HepG2 (cell line): ENCODE measurements at regions not wholly inside any gene's neighbourhood (a gene's known extent, or its start where the extent isn't known, plus 50 kb on each side); places are given as distances from the start of the nearest gene placed in this dataset.

ENCODE experiments used
- ATAC-seq: fragments of 200-7000 bp; cut with Tn5 transposase; 3 replicates; pipeline ENCODE4 v1.9.1; 2020; ENCODE audit warnings: mild to moderate bottlenecking, moderate library complexity
- BruUV-seq: library from RNA; stranded (reverse); fragments of 400-500 nt; replicated peaks from 2 replicates; lab custom pipeline; 2021; lab: Mats Ljungman, UMichigan
- CTCF ChIA-PET: fragments of 300-600 bp; formaldehyde crosslinking; extraction: SDS; loops from one replicate; lab custom pipeline; 2021; ENCODE audit warnings: low total read pairs, inconsistent platforms, low intra/inter-chr PET ratio; lab: Yijun Ruan, JAX
- POLR2A ChIA-PET: fragments of 350-600 bp; sonication (Branson Sonifier 250); formaldehyde crosslinking; loops from one replicate; lab custom pipeline; 2020; ENCODE audit warnings: antibody characterized with exemption, inconsistent platforms; lab: Yijun Ruan, JAX
- DNase-seq: peaks from one replicate; pipeline ENCODE4 v3.0.0-alpha.2; 2015; ENCODE audit warnings: low spot score
- FAIRE-seq: peaks from 3 replicates; lab custom pipeline; 2011; peaks lifted over from hg19 to GRCh38; lab: Jason Lieb, UNC
- H2AFZ ChIP-seq: one replicate; pipeline ENCODE4 v1.6.1; 2011; ENCODE audit warnings: low read length, inconsistent platforms
- H3K27ac ChIP-seq: fragments of 300-600 bp; 3 replicates; pipeline ENCODE4 v1.8.0; 2011; ENCODE audit warnings: mixed run types, mild to moderate bottlenecking, mixed read lengths, low read length, inconsistent platforms; ENCODE audit not compliant: insufficient read depth; ENCODE audit errors: extremely low read length
- H3K27me3 ChIP-seq, 2 experiments: fragments of 200-600 bp in 1 of 2; 2 replicates in 1 of 2; 3 replicates in 1 of 2; pipeline versions ENCODE4 v1.6.0 to v1.8.0; 2011; ENCODE audit warnings: low read length in 2 of 2, mild to moderate bottlenecking in 2 of 2, moderate library complexity in 2 of 2, inconsistent platforms in 1 of 2; ENCODE audit not compliant: insufficient read depth in 2 of 2, control insufficient read depth in 1 of 2
- H3K36me3 ChIP-seq, 2 experiments: fragments of 200-600 bp in 1 of 2; replicated peaks in 1 of 2; 2 replicates in 1 of 2; 3 replicates in 1 of 2; pipeline versions ENCODE4 v1.5.1 to v1.8.0; 2011; ENCODE audit warnings: low read length in 2 of 2, inconsistent platforms in 1 of 2; ENCODE audit not compliant: insufficient read depth in 2 of 2, control insufficient read depth in 1 of 2
- H3K4me1 ChIP-seq: 2 replicates; pipeline ENCODE4 v1.5.1; 2012; ENCODE audit warnings: low read length, inconsistent platforms; ENCODE audit not compliant: insufficient read depth
- H3K4me2 ChIP-seq: 2 replicates; pipeline ENCODE4 v1.6.0; 2011; ENCODE audit warnings: low read depth, low read length, inconsistent platforms
- H3K4me3 ChIP-seq, 3 experiments: fragments of 200-600 bp in 1 of 3; sonication (generic), shearing (Covaris generic) in 1 of 3; replicated peaks in 1 of 3; 2 replicates each; pipeline ENCODE4 v1.5.1; 2011 to 2016; ENCODE audit warnings: low read length in 3 of 3, inconsistent platforms in 2 of 3, low read depth in 2 of 3, mild to moderate bottlenecking in 2 of 3, control low read depth in 1 of 3, mixed read lengths in 1 of 3; ENCODE audit not compliant: insufficient read depth in 1 of 3
- H3K79me2 ChIP-seq: one replicate; pipeline ENCODE4 v1.6.1; 2011; ENCODE audit warnings: low read length, inconsistent platforms; ENCODE audit not compliant: insufficient read depth
- H3K9ac ChIP-seq: 2 replicates; pipeline ENCODE4 v1.6.0; 2011; ENCODE audit warnings: mild to moderate bottlenecking, low read depth, low read length, inconsistent platforms; ENCODE audit not compliant: insufficient read depth
- H3K9me3 ChIP-seq: 2 replicates; pipeline ENCODE4 v1.5.1; 2012; ENCODE audit warnings: mild to moderate bottlenecking, low read length
- H4K20me1 ChIP-seq: 2 replicates; pipeline ENCODE4 v1.6.0; 2011; ENCODE audit warnings: inconsistent platforms, mild to moderate bottlenecking, low read length, moderate library complexity; ENCODE audit not compliant: insufficient read depth
- ELF1 ChIP-seq: sonication (generic); formaldehyde crosslinking; IDR thresholded peaks from 2 replicates; pipeline ENCODE4 v1.4.0; 2020; ENCODE audit warnings: missing genetic modification reagents
- MED1 ChIP-seq: sonication (generic); formaldehyde crosslinking; IDR thresholded peaks from 2 replicates; pipeline ENCODE4 v1.4.0; 2020; ENCODE audit warnings: missing genetic modification reagents
- PRPF4 ChIP-seq: fragments of 200-400 bp; formaldehyde crosslinking; IDR thresholded peaks from 2 replicates; pipeline ENCODE4 v1.6.1; 2016; ENCODE audit warnings: low read length, low read depth; ENCODE audit not compliant: poor library complexity, severe bottlenecking
- SKI ChIP-seq: fragments of 450-650 bp; IDR thresholded peaks from one replicate; pipeline ENCODE4 v1.6.1; 2018; ENCODE audit warnings: mild to moderate bottlenecking; ENCODE audit not compliant: partially characterized antibody
- TOE1 ChIP-seq: sonication (generic); formaldehyde crosslinking; IDR thresholded peaks from 2 replicates; pipeline ENCODE4 v1.4.0; 2020; ENCODE audit warnings: mild to moderate bottlenecking, missing genetic modification reagents
- ZNF263 ChIP-seq: sonication (generic); formaldehyde crosslinking; IDR thresholded peaks from 2 replicates; pipeline ENCODE4 v1.4.0; 2020; ENCODE audit warnings: missing genetic modification reagents
- WGBS: methylation state at CpG from one replicate; pipeline ENCODE4 v1.1.6; 2017; ENCODE audit warnings: low lambda C conversion rate; 5-methylcytosine and 5-hydroxymethylcytosine counted together
- in situ Hi-C: cut with HindIII; loops from 2 replicates; pipeline ENCODE4 v1.10.0; 2017; ENCODE audit warnings: low pct_unique_long_range_greater_than_20kb; ENCODE audit not compliant: extremely low pct_ligation_motif_present
- intact Hi-C: fragments of 100-400 bp; cut with micrococcal nuclease; formaldehyde crosslinking; loops from one replicate; pipeline ENCODE4 v1.10.0; 2022; ENCODE audit not compliant: unreplicated experiment
- TF ChIP-seq, protein P1 (sequence below): sonication (generic); formaldehyde crosslinking; IDR thresholded peaks from 2 replicates; pipeline ENCODE4 v1.4.0; 2020; ENCODE audit warnings: missing genetic modification reagents
- TF ChIP-seq, protein P2 (sequence below): sonication (generic); formaldehyde crosslinking; IDR thresholded peaks from 2 replicates; pipeline ENCODE4 v1.5.0; 2020; ENCODE audit warnings: missing genetic modification reagents
- TF ChIP-seq, protein P3 (sequence below): sonication (generic); formaldehyde crosslinking; IDR thresholded peaks from 2 replicates; pipeline ENCODE4 v1.4.0; 2020; ENCODE audit warnings: missing genetic modification reagents
- TF ChIP-seq, protein P4 (sequence below): IDR thresholded peaks from 2 replicates; pipeline ENCODE4 v1.6.1; 2018; ENCODE audit warnings: missing genetic modification reagents

DNA sequence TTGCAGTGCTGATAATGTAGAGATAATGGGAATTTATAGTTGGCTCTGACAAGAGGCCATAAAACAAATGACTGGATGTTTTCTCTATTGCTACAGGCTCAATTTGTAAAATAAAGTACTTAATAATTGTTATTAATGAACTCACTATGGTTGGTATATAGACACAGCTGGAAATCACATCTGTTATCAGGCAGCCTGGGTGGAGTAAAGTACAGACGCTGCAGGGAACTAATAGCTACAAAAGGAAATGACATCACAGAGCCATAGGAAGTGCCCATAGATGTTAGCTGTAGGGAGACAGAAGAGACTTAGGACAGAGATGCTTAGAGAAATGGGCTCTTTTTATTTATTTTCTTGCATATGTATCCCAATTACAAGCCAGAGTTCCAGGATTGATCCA, 81.0 kb upstream of the SNX19 start (continued):
- TF ChIP-seq, protein P1, sequence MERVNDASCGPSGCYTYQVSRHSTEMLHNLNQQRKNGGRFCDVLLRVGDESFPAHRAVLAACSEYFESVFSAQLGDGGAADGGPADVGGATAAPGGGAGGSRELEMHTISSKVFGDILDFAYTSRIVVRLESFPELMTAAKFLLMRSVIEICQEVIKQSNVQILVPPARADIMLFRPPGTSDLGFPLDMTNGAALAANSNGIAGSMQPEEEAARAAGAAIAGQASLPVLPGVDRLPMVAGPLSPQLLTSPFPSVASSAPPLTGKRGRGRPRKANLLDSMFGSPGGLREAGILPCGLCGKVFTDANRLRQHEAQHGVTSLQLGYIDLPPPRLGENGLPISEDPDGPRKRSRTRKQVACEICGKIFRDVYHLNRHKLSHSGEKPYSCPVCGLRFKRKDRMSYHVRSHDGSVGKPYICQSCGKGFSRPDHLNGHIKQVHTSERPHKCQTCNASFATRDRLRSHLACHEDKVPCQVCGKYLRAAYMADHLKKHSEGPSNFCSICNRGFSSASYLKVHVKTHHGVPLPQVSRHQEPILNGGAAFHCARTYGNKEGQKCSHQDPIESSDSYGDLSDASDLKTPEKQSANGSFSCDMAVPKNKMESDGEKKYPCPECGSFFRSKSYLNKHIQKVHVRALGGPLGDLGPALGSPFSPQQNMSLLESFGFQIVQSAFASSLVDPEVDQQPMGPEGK (CRISPR knock-in tag) = no peak
- TF ChIP-seq, protein P2, sequence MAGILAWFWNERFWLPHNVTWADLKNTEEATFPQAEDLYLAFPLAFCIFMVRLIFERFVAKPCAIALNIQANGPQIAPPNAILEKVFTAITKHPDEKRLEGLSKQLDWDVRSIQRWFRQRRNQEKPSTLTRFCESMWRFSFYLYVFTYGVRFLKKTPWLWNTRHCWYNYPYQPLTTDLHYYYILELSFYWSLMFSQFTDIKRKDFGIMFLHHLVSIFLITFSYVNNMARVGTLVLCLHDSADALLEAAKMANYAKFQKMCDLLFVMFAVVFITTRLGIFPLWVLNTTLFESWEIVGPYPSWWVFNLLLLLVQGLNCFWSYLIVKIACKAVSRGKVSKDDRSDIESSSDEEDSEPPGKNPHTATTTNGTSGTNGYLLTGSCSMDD (CRISPR knock-in tag) = no peak
- TF ChIP-seq, protein P3, sequence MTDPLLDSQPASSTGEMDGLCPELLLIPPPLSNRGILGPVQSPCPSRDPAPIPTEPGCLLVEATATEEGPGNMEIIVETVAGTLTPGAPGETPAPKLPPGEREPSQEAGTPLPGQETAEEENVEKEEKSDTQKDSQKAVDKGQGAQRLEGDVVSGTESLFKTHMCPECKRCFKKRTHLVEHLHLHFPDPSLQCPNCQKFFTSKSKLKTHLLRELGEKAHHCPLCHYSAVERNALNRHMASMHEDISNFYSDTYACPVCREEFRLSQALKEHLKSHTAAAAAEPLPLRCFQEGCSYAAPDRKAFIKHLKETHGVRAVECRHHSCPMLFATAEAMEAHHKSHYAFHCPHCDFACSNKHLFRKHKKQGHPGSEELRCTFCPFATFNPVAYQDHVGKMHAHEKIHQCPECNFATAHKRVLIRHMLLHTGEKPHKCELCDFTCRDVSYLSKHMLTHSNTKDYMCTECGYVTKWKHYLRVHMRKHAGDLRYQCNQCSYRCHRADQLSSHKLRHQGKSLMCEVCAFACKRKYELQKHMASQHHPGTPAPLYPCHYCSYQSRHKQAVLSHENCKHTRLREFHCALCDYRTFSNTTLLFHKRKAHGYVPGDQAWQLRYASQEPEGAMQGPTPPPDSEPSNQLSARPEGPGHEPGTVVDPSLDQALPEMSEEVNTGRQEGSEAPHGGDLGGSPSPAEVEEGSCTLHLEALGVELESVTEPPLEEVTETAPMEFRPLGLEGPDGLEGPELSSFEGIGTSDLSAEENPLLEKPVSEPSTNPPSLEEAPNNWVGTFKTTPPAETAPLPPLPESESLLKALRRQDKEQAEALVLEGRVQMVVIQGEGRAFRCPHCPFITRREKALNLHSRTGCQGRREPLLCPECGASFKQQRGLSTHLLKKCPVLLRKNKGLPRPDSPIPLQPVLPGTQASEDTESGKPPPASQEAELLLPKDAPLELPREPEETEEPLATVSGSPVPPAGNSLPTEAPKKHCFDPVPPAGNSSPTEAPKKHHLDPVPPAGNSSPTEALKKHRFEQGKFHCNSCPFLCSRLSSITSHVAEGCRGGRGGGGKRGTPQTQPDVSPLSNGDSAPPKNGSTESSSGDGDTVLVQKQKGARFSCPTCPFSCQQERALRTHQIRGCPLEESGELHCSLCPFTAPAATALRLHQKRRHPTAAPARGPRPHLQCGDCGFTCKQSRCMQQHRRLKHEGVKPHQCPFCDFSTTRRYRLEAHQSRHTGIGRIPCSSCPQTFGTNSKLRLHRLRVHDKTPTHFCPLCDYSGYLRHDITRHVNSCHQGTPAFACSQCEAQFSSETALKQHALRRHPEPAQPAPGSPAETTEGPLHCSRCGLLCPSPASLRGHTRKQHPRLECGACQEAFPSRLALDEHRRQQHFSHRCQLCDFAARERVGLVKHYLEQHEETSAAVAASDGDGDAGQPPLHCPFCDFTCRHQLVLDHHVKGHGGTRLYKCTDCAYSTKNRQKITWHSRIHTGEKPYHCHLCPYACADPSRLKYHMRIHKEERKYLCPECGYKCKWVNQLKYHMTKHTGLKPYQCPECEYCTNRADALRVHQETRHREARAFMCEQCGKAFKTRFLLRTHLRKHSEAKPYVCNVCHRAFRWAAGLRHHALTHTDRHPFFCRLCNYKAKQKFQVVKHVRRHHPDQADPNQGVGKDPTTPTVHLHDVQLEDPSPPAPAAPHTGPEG = no peak

DNA sequence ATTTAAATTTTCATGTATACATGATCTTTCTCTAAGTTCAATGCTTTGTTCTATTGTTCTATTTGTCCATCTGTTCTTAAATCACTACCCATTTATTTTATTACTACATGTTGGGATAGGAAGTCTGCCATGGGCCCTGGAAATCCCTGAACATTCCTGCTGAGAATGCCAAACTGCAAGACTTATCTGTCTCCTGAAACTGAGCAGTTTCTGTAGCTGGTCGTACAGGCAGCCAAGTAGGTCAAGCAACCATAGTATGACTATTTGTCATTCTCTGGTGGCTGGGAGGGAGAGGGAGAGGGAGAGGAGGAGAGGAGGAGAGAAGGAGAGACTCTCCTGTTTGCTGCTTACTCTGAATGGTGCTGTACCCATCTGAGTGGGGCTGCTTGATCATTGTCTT, 82.8 kb upstream of the SNX19 start:
- intact Hi-C loops = no loop called here
- no TSS peak for BruUV-seq
- Histone ChIP-seq H2AFZ (no peak overlapping the region), H3K27me3 (no peaks in the 10 kb centered on the region; a peak in 1 of 5 replicates), H3K36me3 (no peaks in the 10 kb centered on the region), H3K79me2 (no peaks in the 10 kb centered on the region), H3K9me3 (no peaks in the 10 kb centered on the region), H3K4me3 (no peak overlapping the region), H3K4me1 (peaks cover 8% of the 10 kb centered on the region), H3K27ac (no peak overlapping the region), H3K9ac (no peak overlapping the region), H3K4me2 (no peak overlapping the region), H4K20me1 (no peaks in the 10 kb centered on the region)
- ATAC-seq (no peak), FAIRE-seq (no peak), DNase-seq (no peak)
- POLR2A ChIA-PET = no interaction called here
- in situ Hi-C loops = no loop called here
- CTCF ChIA-PET = no interaction called here
- WGBS = 0% methylated on average over 1 of the region's 1 CpG
- no peak for TF ChIP-seq PRPF4
- no peak for TF ChIP-seq ELF1 (CRISPR knock-in tag)
- TF ChIP-seq TOE1 (CRISPR knock-in tag) = no peak
- TF ChIP-seq SKI = no peak
- TF ChIP-seq ZNF263 = no peak
- TF ChIP-seq, protein P4, sequence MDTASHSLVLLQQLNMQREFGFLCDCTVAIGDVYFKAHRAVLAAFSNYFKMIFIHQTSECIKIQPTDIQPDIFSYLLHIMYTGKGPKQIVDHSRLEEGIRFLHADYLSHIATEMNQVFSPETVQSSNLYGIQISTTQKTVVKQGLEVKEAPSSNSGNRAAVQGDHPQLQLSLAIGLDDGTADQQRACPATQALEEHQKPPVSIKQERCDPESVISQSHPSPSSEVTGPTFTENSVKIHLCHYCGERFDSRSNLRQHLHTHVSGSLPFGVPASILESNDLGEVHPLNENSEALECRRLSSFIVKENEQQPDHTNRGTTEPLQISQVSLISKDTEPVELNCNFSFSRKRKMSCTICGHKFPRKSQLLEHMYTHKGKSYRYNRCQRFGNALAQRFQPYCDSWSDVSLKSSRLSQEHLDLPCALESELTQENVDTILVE (CRISPR knock-in tag) = no peak
- TF ChIP-seq MED1 = no peak
